ENCODE measurements at regions not wholly inside any gene's neighbourhood (a gene's known extent, or its start where the extent isn't known, plus 50 kb on each side); places are given as distances from the start of the nearest gene placed in this dataset.

- no peak for TF ChIP-seq CTCF (conservative IDR thresholded peaks at IDR 0.05; ENCODE audit: low read length)
- TF ChIP-seq EZH2phosphoT487 (IDR thresholded peaks at IDR 0.05; ENCODE audit: borderline replicate concordance), result no peak
Measured at GRCh38 chr10:91012502-91012901, 91.6 kb upstream of the ANKRD1 start.

Data from Loucy (cell line).